GM23338 (cell line): ENCODE measurements at regions not wholly inside any gene's neighbourhood (a gene's known extent, or its start where the extent isn't known, plus 50 kb on each side); places are given as distances from the start of the nearest gene placed in this dataset.

Source experiments
- CREB1 ChIP-seq: fragments of 250-450 bp; sonication (Bioruptor Pico); IDR thresholded peaks from 2 replicates; pipeline ENCODE4 v1.5.0; 2020; ENCODE audit warnings: low read depth, mild to moderate bottlenecking, moderate library complexity
- CTCF ChIP-seq, 2 experiments: fragments of 200-600 bp in 1 of 2; sonication (generic) in 1 of 2; conservative IDR thresholded peaks; 2 replicates each; pipeline versions ENCODE4 v1.5.1 to v1.6.1; 2016 to 2017; ENCODE audit warnings: antibody characterized with exemption in 2 of 2, low read depth in 2 of 2, mild to moderate bottlenecking in 2 of 2, moderate library complexity in 1 of 2
- ETS1 ChIP-seq: IDR thresholded peaks from 2 replicates; pipeline ENCODE4 v1.6.1; 2016; ENCODE audit warnings: antibody characterized with exemption
- EZH2 ChIP-seq: fragments of 200-600 bp; sonication (generic); IDR thresholded peaks from one replicate; pipeline ENCODE4 v1.8.0; 2017; ENCODE audit warnings: antibody characterized with exemption, mild to moderate bottlenecking, low read depth; ENCODE audit not compliant: unreplicated experiment
- EZH2phosphoT487 ChIP-seq: fragments of 200-600 bp; sonication (generic); IDR thresholded peaks from one replicate; pipeline ENCODE4 v1.8.1; 2018; ENCODE audit warnings: antibody characterized with exemption; ENCODE audit not compliant: unreplicated experiment
- JUNB ChIP-seq: IDR thresholded peaks from one replicate; pipeline ENCODE4 v1.6.1; 2016; ENCODE audit warnings: antibody characterized with exemption; ENCODE audit not compliant: unreplicated experiment
- NANOG ChIP-seq: IDR thresholded peaks from 2 replicates; pipeline ENCODE4 v1.6.1; 2016; ENCODE audit warnings: antibody characterized with exemption, borderline replicate concordance
- POLR2AphosphoS5 ChIP-seq: IDR thresholded peaks from 2 replicates; pipeline ENCODE4 v1.6.1; 2016; ENCODE audit warnings: antibody characterized with exemption, low read depth
- REST ChIP-seq: IDR thresholded peaks from one replicate; pipeline ENCODE4 v1.6.1; 2018; ENCODE audit warnings: antibody characterized with exemption; ENCODE audit not compliant: unreplicated experiment
- STAT1 ChIP-seq: IDR thresholded peaks from one replicate; pipeline ENCODE4 v1.6.1; 2016; ENCODE audit warnings: antibody characterized with exemption; ENCODE audit not compliant: unreplicated experiment
- ZNF114 ChIP-seq: fragments of 250-450 bp; sonication (Bioruptor Pico); IDR thresholded peaks from 2 replicates; pipeline ENCODE4 v1.5.0; 2020; ENCODE audit warnings: mild to moderate bottlenecking, moderate library complexity

GRCh38 chr1:3956527-3957170, 56.6 kb upstream of the C1orf174 start:
- TF ChIP-seq CTCF (conservative IDR thresholded peaks at IDR 0.05; ENCODE audit: low read depth in 2 of 2) = no peak
- TF ChIP-seq REST = no peak
- TF ChIP-seq STAT1 = no peak
- TF ChIP-seq NANOG = no peak
- no peak for TF ChIP-seq ETS1
- TF ChIP-seq CREB1 = no peak
- no peak for TF ChIP-seq POLR2AphosphoS5
- no peak for TF ChIP-seq EZH2
- no peak for TF ChIP-seq EZH2phosphoT487
- no peak for TF ChIP-seq JUNB
- no peak for TF ChIP-seq ZNF114 (CRISPR knock-in tag)
